HEK293T (cell line): ENCODE measurements at regions not wholly inside any gene's neighbourhood (a gene's known extent, or its start where the extent isn't known, plus 50 kb on each side); places are given as distances from the start of the nearest gene placed in this dataset.

Experiments used
- CTCF ChIA-PET: fragments of 350-600 bp; formaldehyde crosslinking; extraction: SDS; loops from one replicate; lab custom pipeline; 2021; ENCODE audit warnings: antibody characterized with exemption, inconsistent platforms; lab: Yijun Ruan, JAX
- POLR2A ChIA-PET: fragments of 350-600 bp; formaldehyde crosslinking; extraction: SDS; loops from one replicate; lab custom pipeline; 2020; ENCODE audit warnings: antibody characterized with exemption, inconsistent platforms; lab: Yijun Ruan, JAX
- DNase-seq: peaks from one replicate; pipeline ENCODE4 v3.0.0; 2012; ENCODE audit warnings: mixed read lengths; ENCODE audit errors: extremely low spot score
- ARNT ChIP-seq: fragments of 450-650 bp; IDR thresholded peaks from 2 replicates; pipeline ENCODE4 v1.6.1; 2017; ENCODE audit warnings: mild to moderate bottlenecking
- BHLHE40 ChIP-seq: fragments of 450-650 bp; IDR thresholded peaks from 2 replicates; pipeline ENCODE4 v1.6.1; 2016; ENCODE audit warnings: mild to moderate bottlenecking, moderate library complexity, borderline replicate concordance
- CTBP1 ChIP-seq: fragments of 450-650 bp; IDR thresholded peaks from 2 replicates; pipeline ENCODE4 v1.6.1; 2016; ENCODE audit warnings: borderline replicate concordance
- ELF4 ChIP-seq: fragments of 450-650 bp; IDR thresholded peaks from 2 replicates; pipeline ENCODE4 v1.6.1; 2017; ENCODE audit warnings: antibody characterized with exemption
- FOXA1 ChIP-seq: fragments of 450-650 bp; IDR thresholded peaks from 2 replicates; pipeline ENCODE4 v1.6.1; 2016; ENCODE audit warnings: mild to moderate bottlenecking
- FOXK2 ChIP-seq: fragments of 450-650 bp; IDR thresholded peaks from 2 replicates; pipeline ENCODE4 v1.6.1; 2016; ENCODE audit warnings: mild to moderate bottlenecking
- FOXM1 ChIP-seq: fragments of 450-650 bp; IDR thresholded peaks from 2 replicates; pipeline ENCODE4 v1.6.1; 2017; ENCODE audit warnings: mild to moderate bottlenecking, borderline replicate concordance
- HDGF ChIP-seq: fragments of 450-650 bp; IDR thresholded peaks from 2 replicates; pipeline ENCODE4 v1.6.1; 2017; ENCODE audit warnings: antibody characterized with exemption, borderline replicate concordance
- L3MBTL2 ChIP-seq: fragments of 450-650 bp; conservative IDR thresholded peaks from 2 replicates; pipeline ENCODE4 v1.6.1; 2016; ENCODE audit warnings: mild to moderate bottlenecking
- LEF1 ChIP-seq: fragments of 450-650 bp; IDR thresholded peaks from 2 replicates; pipeline ENCODE4 v1.6.1; 2017; ENCODE audit warnings: mild to moderate bottlenecking, borderline replicate concordance
- NFRKB ChIP-seq: fragments of 450-650 bp; IDR thresholded peaks from 2 replicates; pipeline ENCODE4 v1.6.1; 2016; ENCODE audit warnings: mild to moderate bottlenecking, moderate library complexity
- PKNOX1 ChIP-seq: fragments of 450-650 bp; IDR thresholded peaks from 2 replicates; pipeline ENCODE4 v1.6.1; 2016
- SP1 ChIP-seq: fragments of 450-650 bp; IDR thresholded peaks from 2 replicates; pipeline ENCODE4 v1.6.1; 2017
- SUZ12 ChIP-seq: fragments of 450-650 bp; IDR thresholded peaks from 2 replicates; pipeline ENCODE4 v1.6.1; 2016; ENCODE audit warnings: mild to moderate bottlenecking
- TARDBP ChIP-seq: fragments of 450-650 bp; IDR thresholded peaks from 2 replicates; pipeline ENCODE4 v1.6.1; 2016
- ZNF384 ChIP-seq: fragments of 450-650 bp; IDR thresholded peaks from 2 replicates; pipeline ENCODE4 v1.6.1; 2016

DNA sequence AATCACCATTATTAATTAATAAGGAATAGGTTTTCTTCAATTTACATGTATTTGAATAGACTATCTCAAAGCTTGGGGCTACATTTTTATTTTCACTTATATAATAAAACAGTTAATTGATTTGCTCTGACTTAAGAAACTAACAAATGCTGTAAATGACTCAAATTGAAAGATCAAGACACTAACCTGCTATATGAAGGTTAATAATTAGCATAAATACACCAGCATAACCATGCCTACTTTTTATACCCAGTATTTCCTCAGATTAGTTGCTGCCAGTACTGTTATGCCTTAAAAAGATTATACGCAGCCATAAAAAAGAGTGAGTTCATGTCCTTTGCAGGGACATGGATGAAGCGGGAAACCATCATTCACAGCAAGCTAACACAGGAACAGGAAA lies 1545.1 kb downstream of the AMY1C start:
- CTCF ChIA-PET = no interaction called here
- POLR2A ChIA-PET = no interaction called here
- DNase-seq = no peak
- no peak for TF ChIP-seq CTBP1
- TF ChIP-seq HDGF = no peak
- TF ChIP-seq L3MBTL2 = no peak
- no peak for TF ChIP-seq SUZ12
- no peak for TF ChIP-seq BHLHE40
- no peak for TF ChIP-seq ZNF384
- TF ChIP-seq PKNOX1 = no peak
- TF ChIP-seq ARNT = no peak

GRCh38 chr1:105310063-105310462 lies 1560.4 kb downstream of the AMY1C start:
- no peak for TF ChIP-seq BHLHE40
- no peak for TF ChIP-seq L3MBTL2
- no peak for TF ChIP-seq PKNOX1
- TF ChIP-seq FOXA1 = no peak
- TF ChIP-seq CTBP1 = no peak
- no peak for TF ChIP-seq TARDBP
- no peak for TF ChIP-seq ELF4
- no peak for TF ChIP-seq HDGF
- no peak for TF ChIP-seq FOXK2
- CTCF ChIA-PET = no interaction called here
- POLR2A ChIA-PET = no interaction called here
- DNase-seq = no peak

DNA sequence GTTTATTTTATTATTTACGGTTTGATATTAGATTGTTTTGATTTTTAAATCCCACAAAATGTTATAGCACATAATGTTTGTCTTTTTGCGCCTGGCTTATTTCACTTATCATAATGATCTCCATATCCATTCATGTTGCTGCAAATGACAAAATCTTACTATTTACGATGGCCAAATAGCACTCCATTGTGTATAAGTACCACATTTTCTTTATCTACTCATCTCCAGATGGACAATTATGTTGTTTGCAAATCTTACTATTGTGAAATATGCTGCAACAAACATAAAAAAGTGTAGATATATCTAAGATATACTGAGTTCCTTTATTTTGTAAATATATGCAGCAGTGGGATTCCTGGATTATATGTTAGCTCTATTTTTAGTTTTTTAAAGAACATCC lies 1568.3 kb downstream of the AMY1C start:
- ChIA-PET CTCF (no interaction called here), POLR2A (no interaction called here)
- TF ChIP-seq LEF1 (no peak), SUZ12 (no peak), HDGF (no peak), ZNF384 (no peak), BHLHE40 (no peak), FOXM1 (no peak), TARDBP (no peak), ARNT (no peak), CTBP1 (no peak)
- DNase-seq = no peak

DNA sequence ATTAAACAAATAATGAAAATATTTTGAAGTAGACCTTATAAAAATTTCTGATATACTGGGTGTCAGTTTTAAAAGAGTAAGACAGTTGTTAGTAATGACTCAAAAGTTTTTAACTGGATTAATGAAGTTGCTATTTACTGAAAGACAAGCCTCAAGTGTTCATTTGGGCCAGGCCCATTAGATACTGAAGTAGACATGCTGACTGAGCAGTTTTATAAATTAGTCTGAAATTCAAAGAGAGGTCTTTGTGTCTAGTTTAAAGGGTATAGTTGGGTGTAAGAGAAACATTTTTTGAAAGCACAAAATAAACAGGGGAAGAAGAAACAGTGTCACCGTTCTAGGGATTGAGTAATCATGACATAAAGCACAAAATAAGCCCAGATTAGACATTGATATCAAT lies 1577.2 kb downstream of the AMY1C start:
- no peak for TF ChIP-seq NFRKB
- TF ChIP-seq TARDBP = no peak
- no peak for TF ChIP-seq BHLHE40
- no peak for TF ChIP-seq LEF1
- no peak for TF ChIP-seq ARNT
- TF ChIP-seq SUZ12 = no peak
- no peak for TF ChIP-seq ZNF384
- no peak for DNase-seq
- CTCF ChIA-PET = no interaction called here
- POLR2A ChIA-PET = no interaction called here

DNA sequence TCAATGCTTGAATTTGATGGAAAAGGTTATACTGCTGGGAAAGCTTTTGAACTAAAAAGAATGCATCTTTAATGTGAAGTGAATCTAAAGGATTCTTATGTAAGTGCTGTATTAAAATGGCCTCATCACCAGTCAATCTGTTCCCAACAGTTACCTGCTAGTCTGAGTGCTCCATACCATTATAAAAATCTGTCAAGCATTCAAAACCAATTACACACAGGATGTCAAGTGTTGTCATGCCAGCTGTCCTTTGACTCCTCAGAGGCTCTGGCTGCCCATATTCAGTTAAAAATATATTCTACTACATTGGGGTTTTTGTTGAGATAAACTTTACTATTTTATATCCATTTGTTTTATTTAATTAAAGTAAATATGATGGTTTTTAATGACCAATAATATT lies 1587.7 kb downstream of the AMY1C start:
- ChIA-PET CTCF (no interaction called here), POLR2A (no interaction called here)
- TF ChIP-seq CTBP1 = no peak
- no peak for TF ChIP-seq PKNOX1
- no peak for TF ChIP-seq ZNF384
- TF ChIP-seq FOXK2 = no peak
- no peak for TF ChIP-seq NFRKB
- TF ChIP-seq FOXA1 = no peak
- TF ChIP-seq HDGF = no peak
- no peak for TF ChIP-seq ARNT
- no peak for DNase-seq

- CTCF ChIA-PET = no interaction called here
- DNase-seq = no peak
- POLR2A ChIA-PET = no interaction called here
- no peak for TF ChIP-seq CTBP1
- no peak for TF ChIP-seq NFRKB
- no peak for TF ChIP-seq L3MBTL2
- TF ChIP-seq ARNT = no peak
- TF ChIP-seq TARDBP = no peak
- TF ChIP-seq ELF4 = no peak
- TF ChIP-seq SUZ12 = no peak
- no peak for TF ChIP-seq BHLHE40
- TF ChIP-seq FOXM1 = no peak
- TF ChIP-seq PKNOX1 = no peak
- no peak for TF ChIP-seq SP1
- no peak for TF ChIP-seq HDGF
- TF ChIP-seq FOXK2 = no peak
- TF ChIP-seq LEF1 = no peak
- no peak for TF ChIP-seq FOXA1
Measured at GRCh38 chr1:105343317-105343716, 1593.6 kb downstream of the AMY1C start.

GRCh38 chr1:105359457-105359856 lies 1609.8 kb downstream of the AMY1C start:
- POLR2A ChIA-PET = no interaction called here
- TF ChIP-seq FOXM1 (no peak), NFRKB (no peak), FOXA1 (no peak), HDGF (no peak), SP1 (no peak), CTBP1 (no peak), FOXK2 (no peak)
- no peak for DNase-seq
- CTCF ChIA-PET = no interaction called here
